Activated CD4-positive, alpha-beta T cell treated with anti-CD3 and anti-CD28 coated beads, Interleukin-2, Interleukin-4, amounts not matched to agents 100 ng/mL and 50 ng/mL, durations not matched to agents 16 hours and 8 hours (primary cell): ENCODE measurements at regions not wholly inside any gene's neighbourhood (a gene's known extent, or its start where the extent isn't known, plus 50 kb on each side); places are given as distances from the start of the nearest gene placed in this dataset.
"Not testable (repeated sequence)": the region's sequence is repeated elsewhere in the genome, so short reads cannot be mapped to it uniquely, and the experiment has no call there.

Experiments
- DNase-seq: peaks from one replicate; pipeline ENCODE4 v3.0.0-alpha.2; 2020; ENCODE audit warnings: low spot score

- DNase-seq, result no peak
Measured at GRCh38 chr2:3115301-3116042, 262.1 kb downstream of the EIPR1 start.

GRCh38 chr2:3114406-3115185 is 263.0 kb downstream of the EIPR1 start:
- no peak for DNase-seq

- no peak for DNase-seq
Measured at GRCh38 chr2:3113769-3114168, 263.8 kb downstream of the EIPR1 start.

GRCh38 chr2:3113122-3113521 is 264.5 kb downstream of the EIPR1 start:
- no peak for DNase-seq

- DNase-seq, result no peak
Measured at GRCh38 chr2:3112553-3112952, 265.1 kb downstream of the EIPR1 start.

GRCh38 chr2:3112131-3112530 is 265.5 kb downstream of the EIPR1 start:
- DNase-seq, result no peak

GRCh38 chr2:3110994-3111666 is 266.5 kb downstream of the EIPR1 start:
- DNase-seq, result no peak

GRCh38 chr2:3110555-3110954 is 267.1 kb downstream of the EIPR1 start:
- DNase-seq, result no peak

GRCh38 chr2:3108710-3109702 is 268.6 kb downstream of the EIPR1 start:
- DNase-seq, result no peak

GRCh38 chr2:3108105-3108504 is 269.5 kb downstream of the EIPR1 start:
- no peak for DNase-seq

GRCh38 chr2:3107567-3107966 is 270.1 kb downstream of the EIPR1 start:
- no peak for DNase-seq

- no peak for DNase-seq
Measured at GRCh38 chr2:3105814-3106569, 271.6 kb downstream of the EIPR1 start.

GRCh38 chr2:3104958-3105813 is 272.4 kb downstream of the EIPR1 start:
- DNase-seq, result not testable (repeated sequence)

- no peak for DNase-seq
Measured at GRCh38 chr2:3104261-3104660, 273.4 kb downstream of the EIPR1 start.

GRCh38 chr2:3102922-3103569 is 274.6 kb downstream of the EIPR1 start:
- no peak for DNase-seq

GRCh38 chr2:3102081-3102921 is 275.3 kb downstream of the EIPR1 start:
- DNase-seq, result no peak

- no peak for DNase-seq
Measured at GRCh38 chr2:3101016-3101942, 276.3 kb downstream of the EIPR1 start.
